ENCODE measurements at regions not wholly inside any gene's neighbourhood (a gene's known extent, or its start where the extent isn't known, plus 50 kb on each side); places are given as distances from the start of the nearest gene placed in this dataset.

DNA sequence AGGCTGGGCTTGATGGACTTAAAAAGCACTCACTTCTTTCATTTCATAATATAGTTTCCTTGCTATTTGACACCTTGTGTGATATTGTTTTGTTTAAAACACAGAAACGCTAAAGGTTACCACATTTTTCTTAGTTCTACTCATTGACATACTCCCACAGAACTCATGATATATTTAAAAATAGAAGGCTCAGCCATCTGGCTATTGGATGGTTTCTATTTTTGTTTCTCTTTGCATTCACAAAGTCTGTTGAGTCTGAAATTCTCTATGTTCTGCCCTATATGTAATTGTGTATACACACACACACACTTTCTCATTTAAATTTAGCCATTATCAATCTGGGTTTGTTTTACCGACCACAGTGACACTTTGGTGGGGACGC, 128.2 kb downstream of the SOX2 start:
- TF ChIP-seq POLR2A (IDR thresholded peaks at IDR 0.05; ENCODE audit: low read depth) (no peak), CTCF (IDR thresholded peaks at IDR 0.05) (no peak), POLR2AphosphoS5 (IDR thresholded peaks at IDR 0.05) (no peak), EP300 (IDR thresholded peaks at IDR 0.05) (no peak)

All from esophagus muscularis mucosa (tissue), 4 donors.